ENCODE measurements at regions not wholly inside any gene's neighbourhood (a gene's known extent, or its start where the extent isn't known, plus 50 kb on each side); places are given as distances from the start of the nearest gene placed in this dataset.

- Mint-ChIP-seq H3K4me3 (no peak overlapping the region), H3K27ac (no peak overlapping the region), H3K36me3 (ENCODE audit: low read depth) (no peaks in the 10 kb centered on the region)
Observed at GRCh38 chr2:129619471-129619870, 360.0 kb upstream of the RAB6C start.

GRCh38 chr2:129620411-129620810 is 359.1 kb upstream of the RAB6C start:
- no peak for DNase-seq
- Mint-ChIP-seq H3K4me3 (no peak overlapping the region), H3K36me3 (ENCODE audit: low read depth) (no peaks in the 10 kb centered on the region), H3K4me1 (ENCODE audit: low read depth) (no peaks in the 10 kb centered on the region), H3K9me3 (no peaks in the 10 kb centered on the region), H3K27me3 (peaks cover 5% of the 10 kb centered on the region), H3K27ac (no peak overlapping the region)

More at GRCh38 chr2:129619471-129619870, 360.0 kb upstream of the RAB6C start:
- Mint-ChIP-seq H3K4me1 (ENCODE audit: low read depth) (no peaks in the 10 kb centered on the region), H3K27me3 (peaks cover 5% of the 10 kb centered on the region), H3K9me3 (no peaks in the 10 kb centered on the region)
- no peak for DNase-seq

DNA sequence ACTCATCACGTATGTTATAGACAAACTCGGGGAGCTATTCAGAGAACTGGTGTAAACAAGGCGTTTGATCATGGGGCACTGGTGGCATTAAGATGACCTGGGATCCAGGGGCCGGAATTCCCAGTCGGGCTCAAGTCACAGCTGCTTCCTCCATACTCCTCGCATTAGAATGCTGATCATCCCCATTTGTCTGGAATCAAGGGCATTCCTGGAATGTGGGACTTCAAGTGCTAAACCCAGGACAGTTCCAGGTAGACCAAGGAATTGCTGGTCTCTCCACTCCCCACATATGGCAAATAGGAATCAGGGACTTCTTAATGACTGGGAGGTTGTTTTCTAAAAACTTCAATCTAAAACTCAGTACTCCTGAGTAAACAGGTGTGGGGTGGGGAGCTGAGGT is 355.7 kb upstream of the RAB6C start:
- H3K4me1 Mint-ChIP-seq (ENCODE audit: low read depth) = no peaks in the 10 kb centered on the region
- no peak for DNase-seq
- H3K4me3 Mint-ChIP-seq = no peak overlapping the region
- peaks cover 5% of the 10 kb centered on the region for H3K27me3 Mint-ChIP-seq
- no peaks in the 10 kb centered on the region for H3K9me3 Mint-ChIP-seq
- H3K27ac Mint-ChIP-seq = no peak overlapping the region
- H3K36me3 Mint-ChIP-seq (ENCODE audit: low read depth) = no peaks in the 10 kb centered on the region

DNA sequence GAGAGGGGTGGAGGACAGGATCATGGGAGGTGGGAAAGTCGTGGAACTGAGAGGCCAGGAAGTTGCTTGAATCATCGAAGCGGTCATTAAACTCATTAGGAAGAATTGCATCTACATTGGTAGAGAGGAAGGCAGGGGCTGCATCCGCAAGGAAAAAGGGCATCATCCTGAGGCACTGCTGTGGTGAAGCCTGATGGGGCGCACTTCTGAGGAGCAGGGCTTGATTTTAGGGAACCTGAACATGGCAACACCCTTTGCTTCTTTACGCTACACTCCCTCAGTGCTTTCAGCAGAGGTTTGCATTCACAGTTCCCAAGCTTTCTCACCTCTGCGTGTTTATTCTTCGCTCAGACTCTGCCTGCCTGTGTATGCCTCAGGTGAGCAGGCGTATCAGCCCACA is 352.0 kb upstream of the RAB6C start:
- Mint-ChIP-seq H3K4me1 (ENCODE audit: low read depth) (no peaks in the 10 kb centered on the region), H3K27me3 (peaks cover 5% of the 10 kb centered on the region), H3K9me3 (no peaks in the 10 kb centered on the region), H3K36me3 (ENCODE audit: low read depth) (no peaks in the 10 kb centered on the region), H3K27ac (no peak overlapping the region), H3K4me3 (no peak overlapping the region)
- no peak for DNase-seq

- no peaks in the 10 kb centered on the region for H3K4me1 Mint-ChIP-seq (ENCODE audit: low read depth)
- no peak overlapping the region for H3K27ac Mint-ChIP-seq
- H3K4me3 Mint-ChIP-seq = no peak overlapping the region
- H3K27me3 Mint-ChIP-seq = no peaks in the 10 kb centered on the region
- no peaks in the 10 kb centered on the region for H3K9me3 Mint-ChIP-seq
- H3K36me3 Mint-ChIP-seq (ENCODE audit: low read depth) = no peaks in the 10 kb centered on the region
- DNase-seq = no peak
Observed at GRCh38 chr2:129636692-129637091, 342.8 kb upstream of the RAB6C start.

DNA sequence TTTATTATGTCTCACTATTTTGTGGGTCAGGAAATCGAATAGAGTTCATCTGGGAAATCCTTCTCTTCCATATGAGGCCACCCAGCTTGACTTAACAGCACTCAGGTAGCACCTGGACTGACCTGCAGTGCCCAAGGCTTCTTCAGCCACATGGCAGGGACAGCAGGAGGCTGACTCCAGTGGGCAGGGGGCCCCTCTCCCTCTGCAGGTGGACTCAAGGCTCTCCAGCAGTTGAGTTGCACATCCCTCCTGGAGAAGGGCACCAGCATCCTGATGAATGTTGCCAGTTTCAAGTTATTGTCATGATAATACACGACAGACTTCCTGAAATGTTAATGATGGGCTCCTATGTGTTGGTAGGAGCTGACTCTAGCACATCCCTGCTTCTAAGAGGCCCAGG is 338.1 kb upstream of the RAB6C start:
- DNase-seq = no peak
- Mint-ChIP-seq H3K9me3 (no peaks in the 10 kb centered on the region), H3K27me3 (no peaks in the 10 kb centered on the region), H3K4me3 (no peak overlapping the region), H3K36me3 (ENCODE audit: low read depth) (no peaks in the 10 kb centered on the region), H3K4me1 (ENCODE audit: low read depth) (no peaks in the 10 kb centered on the region), H3K27ac (no peak overlapping the region)

- H3K27me3 Mint-ChIP-seq = no peaks in the 10 kb centered on the region
Observed at GRCh38 chr2:129642526-129643043, 336.9 kb upstream of the RAB6C start.

DNA sequence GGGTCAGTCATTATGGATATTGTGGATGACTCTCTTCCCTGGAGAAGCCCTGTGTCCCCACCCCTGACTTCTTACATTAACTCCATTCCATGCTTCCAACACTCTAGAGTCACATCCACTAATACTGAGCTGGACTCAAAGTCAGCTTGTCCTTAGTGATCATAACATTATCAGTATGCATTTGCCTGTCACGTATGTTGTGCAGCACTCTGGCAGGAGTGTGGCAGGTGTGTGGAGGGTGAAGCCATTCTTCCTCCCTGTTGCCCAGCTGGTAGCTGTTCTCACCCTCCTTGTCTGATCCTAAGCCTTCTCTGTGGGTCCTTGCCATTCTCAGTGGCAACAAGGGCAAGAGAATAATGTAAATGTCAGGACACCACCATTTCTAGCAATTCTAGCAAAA is 334.1 kb upstream of the RAB6C start:
- H3K4me3 Mint-ChIP-seq = no peak overlapping the region

More at GRCh38 chr2:129642526-129643043, 336.9 kb upstream of the RAB6C start:
- no peak overlapping the region for H3K4me3 Mint-ChIP-seq
- H3K27ac Mint-ChIP-seq = no peak overlapping the region
- H3K36me3 Mint-ChIP-seq (ENCODE audit: low read depth) = no peaks in the 10 kb centered on the region
- DNase-seq = no peak
- H3K9me3 Mint-ChIP-seq = no peaks in the 10 kb centered on the region
- H3K4me1 Mint-ChIP-seq (ENCODE audit: low read depth) = no peaks in the 10 kb centered on the region

DNA sequence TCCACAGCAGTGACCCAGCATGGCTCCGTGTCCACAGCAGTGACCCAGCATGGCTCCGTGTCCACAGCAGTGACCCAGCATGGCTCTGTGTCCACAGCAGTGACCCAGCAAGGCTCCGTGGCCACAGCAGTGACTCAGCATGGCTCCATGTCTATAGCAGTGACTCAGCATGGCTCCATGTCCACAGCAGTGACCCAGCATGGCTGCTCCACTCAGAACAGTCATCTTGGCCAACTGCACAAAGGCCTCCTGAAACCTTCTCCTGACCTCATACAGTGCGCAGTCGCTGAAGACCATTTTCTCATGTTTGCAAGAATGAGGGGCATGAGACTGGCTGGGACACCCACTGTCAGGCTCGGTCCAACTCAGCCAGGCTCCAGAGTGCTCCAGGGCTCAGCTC is 333.4 kb upstream of the RAB6C start:
- DNase-seq = no peak
- no peak overlapping the region for H3K27ac Mint-ChIP-seq
- H3K4me1 Mint-ChIP-seq (ENCODE audit: low read depth) = no peaks in the 10 kb centered on the region

More for the DNA sequence above, 334.1 kb upstream of the RAB6C start:
- Mint-ChIP-seq H3K9me3 (no peaks in the 10 kb centered on the region), H3K27me3 (no peaks in the 10 kb centered on the region), H3K4me1 (ENCODE audit: low read depth) (no peaks in the 10 kb centered on the region), H3K36me3 (ENCODE audit: low read depth) (no peaks in the 10 kb centered on the region), H3K27ac (no peak overlapping the region)
- no peak for DNase-seq

GRCh38 chr2:129653246-129653645 is 326.2 kb upstream of the RAB6C start:
- DNase-seq = no peak
- Mint-ChIP-seq H3K27me3 (peaks cover 6% of the 10 kb centered on the region), H3K36me3 (ENCODE audit: low read depth) (no peaks in the 10 kb centered on the region)

More for the DNA sequence above, 333.4 kb upstream of the RAB6C start:
- Mint-ChIP-seq H3K4me3 (no peak overlapping the region), H3K36me3 (ENCODE audit: low read depth) (no peaks in the 10 kb centered on the region), H3K9me3 (no peaks in the 10 kb centered on the region), H3K27me3 (no peaks in the 10 kb centered on the region)

DNA sequence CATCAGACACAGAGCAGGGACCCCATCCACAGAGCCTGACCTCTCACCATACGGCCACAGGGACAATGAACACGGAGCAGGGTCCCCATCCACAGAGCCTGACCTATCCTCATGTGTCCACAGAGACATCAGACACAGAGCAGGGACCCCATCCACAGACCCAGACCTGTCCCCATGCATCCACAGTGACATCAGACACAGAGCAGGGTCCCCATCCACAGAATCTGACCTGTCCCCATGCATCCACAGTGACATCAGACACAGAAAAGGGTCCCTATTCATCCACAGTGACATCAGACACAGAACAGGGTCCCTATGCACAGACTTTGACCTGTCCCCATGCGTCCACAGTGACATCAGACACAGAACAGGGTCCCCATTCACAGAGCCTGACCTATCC is 325.1 kb upstream of the RAB6C start:
- Mint-ChIP-seq H3K9me3 (peaks cover 5% of the 10 kb centered on the region), H3K27ac (no peak overlapping the region), H3K4me3 (no peak overlapping the region), H3K27me3 (peaks cover 6% of the 10 kb centered on the region), H3K4me1 (ENCODE audit: low read depth) (no peaks in the 10 kb centered on the region), H3K36me3 (ENCODE audit: low read depth) (no peaks in the 10 kb centered on the region)
- no peak for DNase-seq

More at GRCh38 chr2:129653246-129653645, 326.2 kb upstream of the RAB6C start:
- Mint-ChIP-seq H3K27ac (no peak overlapping the region), H3K9me3 (no peaks in the 10 kb centered on the region), H3K4me1 (ENCODE audit: low read depth) (no peaks in the 10 kb centered on the region), H3K4me3 (no peak overlapping the region)

DNA sequence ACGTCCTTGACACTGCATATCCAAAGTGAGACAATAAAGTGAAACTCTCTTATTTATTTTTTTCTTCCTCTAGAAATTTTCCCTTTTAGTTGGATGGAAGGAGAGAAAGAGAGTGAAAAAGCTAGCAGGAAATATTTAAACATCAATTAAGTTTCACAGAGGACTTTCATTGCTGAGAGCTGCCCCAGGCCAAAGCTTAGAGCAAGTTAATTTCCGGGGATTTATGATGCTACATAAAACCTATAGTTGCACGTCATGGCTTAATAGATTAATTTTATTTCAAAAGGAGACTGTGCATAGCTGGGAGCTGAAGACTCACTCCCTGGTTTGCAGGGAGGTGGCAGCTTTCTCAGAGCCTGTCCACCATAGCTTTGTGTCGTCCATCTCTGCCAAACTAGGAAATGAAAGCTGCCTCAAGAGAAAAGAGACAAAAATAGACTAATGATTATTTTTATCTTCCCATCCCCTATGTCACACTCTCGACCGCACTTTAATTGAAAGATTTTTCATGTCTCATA is 323.3 kb upstream of the RAB6C start:
- Mint-ChIP-seq H3K4me3 (no peak overlapping the region), H3K4me1 (ENCODE audit: low read depth) (no peaks in the 10 kb centered on the region), H3K27ac (no peak overlapping the region), H3K36me3 (ENCODE audit: low read depth) (no peaks in the 10 kb centered on the region), H3K9me3 (peaks cover 5% of the 10 kb centered on the region), H3K27me3 (peaks cover 6% of the 10 kb centered on the region)
- no peak for DNase-seq

DNA sequence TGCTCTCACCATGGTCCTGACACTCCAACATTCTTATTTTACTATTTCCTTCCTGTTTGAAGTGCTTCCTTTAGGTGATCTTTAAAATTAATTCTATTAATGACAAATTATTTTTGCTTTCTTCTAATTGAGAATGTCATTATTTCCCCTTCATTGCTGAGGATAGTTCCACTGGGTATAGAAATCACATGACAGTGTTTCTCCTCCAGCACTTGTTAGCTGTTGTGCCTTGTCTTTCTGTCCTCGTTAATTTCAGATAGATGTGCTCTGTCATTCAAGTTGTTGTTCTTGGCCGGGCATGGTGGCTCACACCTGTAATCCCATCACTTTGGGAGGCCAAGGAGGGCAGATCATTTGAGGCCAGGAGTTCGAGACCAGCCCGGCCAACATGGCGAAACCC is 321.0 kb upstream of the RAB6C start:
- no peaks in the 10 kb centered on the region for H3K36me3 Mint-ChIP-seq (ENCODE audit: low read depth)
- no peak overlapping the region for H3K4me3 Mint-ChIP-seq
- no peak for DNase-seq
- peaks cover 10% of the 10 kb centered on the region for H3K27me3 Mint-ChIP-seq
- no peak overlapping the region for H3K27ac Mint-ChIP-seq
- H3K9me3 Mint-ChIP-seq = peaks cover 5% of the 10 kb centered on the region
- H3K4me1 Mint-ChIP-seq (ENCODE audit: low read depth) = no peaks in the 10 kb centered on the region

- DNase-seq = no peak
- Mint-ChIP-seq H3K27me3 (peaks cover 4% of the 10 kb centered on the region), H3K4me1 (ENCODE audit: low read depth) (no peaks in the 10 kb centered on the region), H3K4me3 (no peak overlapping the region), H3K27ac (no peak overlapping the region), H3K9me3 (peaks cover 5% of the 10 kb centered on the region), H3K36me3 (ENCODE audit: low read depth) (no peaks in the 10 kb centered on the region)
Observed at GRCh38 chr2:129661935-129662334, 317.5 kb upstream of the RAB6C start.

DNA sequence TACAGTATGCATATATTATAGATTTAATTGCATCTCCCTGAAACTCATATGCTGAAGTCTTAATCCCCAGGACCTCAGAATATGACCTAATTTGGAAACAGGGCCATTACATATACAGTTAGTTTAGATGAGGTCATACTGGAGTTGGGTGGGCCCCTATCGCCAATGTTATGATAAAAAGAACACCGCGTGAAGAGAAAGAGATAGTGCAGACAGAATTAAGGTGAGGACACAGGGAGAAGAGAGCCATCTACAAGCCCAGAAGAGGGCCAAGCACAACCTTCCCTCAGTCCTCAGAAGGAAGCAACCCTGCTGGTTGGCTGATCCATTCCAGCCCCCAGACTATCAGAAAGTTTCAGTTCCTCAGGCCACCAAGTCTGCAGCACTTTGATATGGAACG is 311.9 kb upstream of the RAB6C start:
- Mint-ChIP-seq H3K4me1 (ENCODE audit: low read depth) (no peaks in the 10 kb centered on the region), H3K27ac (no peak overlapping the region), H3K27me3 (peaks cover 4% of the 10 kb centered on the region), H3K9me3 (no peaks in the 10 kb centered on the region), H3K4me3 (no peak overlapping the region), H3K36me3 (ENCODE audit: low read depth) (no peaks in the 10 kb centered on the region)
- DNase-seq = no peak

GRCh38 chr2:129672521-129672920 is 306.9 kb upstream of the RAB6C start:
- no peaks in the 10 kb centered on the region for H3K4me1 Mint-ChIP-seq (ENCODE audit: low read depth)
- no peak overlapping the region for H3K4me3 Mint-ChIP-seq
- no peaks in the 10 kb centered on the region for H3K27me3 Mint-ChIP-seq
- H3K9me3 Mint-ChIP-seq = no peaks in the 10 kb centered on the region
- DNase-seq = no peak
- no peak overlapping the region for H3K27ac Mint-ChIP-seq
- H3K36me3 Mint-ChIP-seq (ENCODE audit: low read depth) = no peaks in the 10 kb centered on the region
